PC-9 (cell line): ENCODE measurements at regions not wholly inside any gene's neighbourhood (a gene's known extent, or its start where the extent isn't known, plus 50 kb on each side); places are given as distances from the start of the nearest gene placed in this dataset.

Experiments
- EZH2 ChIP-seq: fragments of 200-600 bp; sonication (generic); IDR thresholded peaks from 2 replicates; pipeline ENCODE4 v1.8.0; 2017; ENCODE audit warnings: antibody characterized with exemption, low read depth
- TF ChIP-seq, protein P1 (sequence below): fragments of 200-600 bp; sonication (generic); conservative IDR thresholded peaks from 2 replicates; pipeline ENCODE4 v1.6.1; 2017; ENCODE audit warnings: mixed run types, antibody characterized with exemption, mild to moderate bottlenecking, moderate library complexity

DNA sequence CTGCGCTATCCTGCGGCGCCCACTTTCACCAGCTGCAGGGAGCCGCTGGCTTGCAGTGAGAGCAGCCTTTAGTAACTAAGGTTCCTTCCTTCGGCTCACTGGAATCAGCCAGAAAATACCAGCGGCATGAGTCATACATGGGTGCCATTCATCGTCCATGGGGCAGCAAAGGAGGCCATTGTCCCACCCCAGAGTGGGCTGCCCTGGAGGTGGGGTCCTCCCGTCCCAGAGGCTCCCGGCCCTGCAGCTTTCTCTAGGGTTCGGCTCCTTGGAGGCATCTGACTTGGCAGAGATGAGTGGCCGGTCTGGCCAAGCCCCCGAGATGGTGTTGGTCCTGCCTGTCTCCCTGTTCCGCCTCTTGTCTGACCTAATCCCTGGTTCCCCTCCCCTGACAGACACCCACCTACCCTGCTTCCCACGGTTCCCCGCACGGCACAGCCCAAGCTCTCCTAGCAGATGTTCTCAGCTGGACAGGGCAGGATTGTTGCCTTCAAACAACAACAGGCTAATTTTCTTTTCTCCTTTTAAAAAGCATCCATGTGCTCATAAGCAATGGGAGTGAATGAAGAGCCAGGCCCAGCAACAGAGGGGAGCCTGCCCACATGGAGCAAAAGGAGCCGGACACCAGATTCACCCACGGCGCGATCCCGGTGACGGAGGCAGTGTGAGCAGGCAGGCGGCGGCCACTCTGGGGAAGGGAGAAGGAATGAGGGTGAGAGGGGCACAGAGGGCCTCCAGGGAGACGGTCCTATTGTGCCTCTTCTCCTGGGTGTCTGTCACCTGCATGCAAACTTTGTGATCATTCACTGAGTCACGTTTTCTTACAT lies 97.0 kb upstream of the COL5A1 start:
- no peak for TF ChIP-seq EZH2
- TF ChIP-seq, protein P1, sequence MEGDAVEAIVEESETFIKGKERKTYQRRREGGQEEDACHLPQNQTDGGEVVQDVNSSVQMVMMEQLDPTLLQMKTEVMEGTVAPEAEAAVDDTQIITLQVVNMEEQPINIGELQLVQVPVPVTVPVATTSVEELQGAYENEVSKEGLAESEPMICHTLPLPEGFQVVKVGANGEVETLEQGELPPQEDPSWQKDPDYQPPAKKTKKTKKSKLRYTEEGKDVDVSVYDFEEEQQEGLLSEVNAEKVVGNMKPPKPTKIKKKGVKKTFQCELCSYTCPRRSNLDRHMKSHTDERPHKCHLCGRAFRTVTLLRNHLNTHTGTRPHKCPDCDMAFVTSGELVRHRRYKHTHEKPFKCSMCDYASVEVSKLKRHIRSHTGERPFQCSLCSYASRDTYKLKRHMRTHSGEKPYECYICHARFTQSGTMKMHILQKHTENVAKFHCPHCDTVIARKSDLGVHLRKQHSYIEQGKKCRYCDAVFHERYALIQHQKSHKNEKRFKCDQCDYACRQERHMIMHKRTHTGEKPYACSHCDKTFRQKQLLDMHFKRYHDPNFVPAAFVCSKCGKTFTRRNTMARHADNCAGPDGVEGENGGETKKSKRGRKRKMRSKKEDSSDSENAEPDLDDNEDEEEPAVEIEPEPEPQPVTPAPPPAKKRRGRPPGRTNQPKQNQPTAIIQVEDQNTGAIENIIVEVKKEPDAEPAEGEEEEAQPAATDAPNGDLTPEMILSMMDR = no peak
